ENCODE measurements at regions not wholly inside any gene's neighbourhood (a gene's known extent, or its start where the extent isn't known, plus 50 kb on each side); places are given as distances from the start of the nearest gene placed in this dataset.
A peak's percentile ranks its signal among the peaks of the same experiment; 100 is the strongest.

DNA sequence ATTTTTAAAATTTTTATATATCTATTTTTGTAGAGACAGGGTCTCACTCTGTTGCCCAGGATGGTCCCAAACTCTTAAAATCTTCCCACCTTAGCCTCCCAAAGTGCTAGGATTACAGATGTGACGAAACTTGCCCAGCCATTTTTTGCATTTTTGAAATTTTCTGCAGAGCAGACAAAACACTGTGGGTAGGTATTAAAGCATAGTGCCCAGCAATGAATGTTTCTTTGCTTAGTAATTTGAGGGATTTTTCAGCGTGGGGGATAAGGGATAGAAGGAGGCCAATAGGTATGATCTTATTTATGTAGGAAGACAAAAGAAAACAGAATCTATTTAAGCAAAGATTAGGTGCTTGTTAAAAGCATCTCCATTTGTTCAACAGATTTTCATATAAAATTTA lies 446.8 kb upstream of the DPH6 start:
- H3K4me1 ChIP-seq (replicated peaks in 1 of 2), result no peaks in the 10 kb centered on the region
- 42 to 100% (median 90%) methylated on average over 1 to 2 of the region's 2 CpGs for WGBS, 10 experiments
- no peak for ATAC-seq (replicated peaks in 6 of 8)

DNA sequence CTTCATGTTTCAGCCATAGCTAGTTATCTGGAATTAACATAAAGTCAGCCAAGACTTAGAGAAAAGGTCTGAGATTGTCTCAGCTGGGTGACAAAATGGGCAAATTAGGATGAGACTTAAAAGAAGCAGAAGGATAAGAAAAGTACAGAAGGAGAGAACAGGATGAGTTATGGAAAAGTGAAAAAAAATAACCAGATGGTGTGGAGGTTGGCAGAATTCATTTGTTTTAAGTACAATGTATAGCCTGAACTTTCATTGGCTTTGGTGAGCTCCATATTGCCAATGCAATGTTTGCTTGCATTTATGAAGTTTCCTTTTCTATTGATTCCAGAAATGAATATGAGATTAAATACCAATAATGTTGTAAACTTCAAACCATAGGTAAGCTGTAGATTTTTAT lies 447.2 kb upstream of the DPH6 start:
- no peak for ATAC-seq (replicated peaks in 6 of 8)
- in situ Hi-C loops (cut with MboI; ENCODE audit: low pct_unique_long_range_greater_than_20kb in 2 of 9, low sequenced_read_pairs in 9 of 9, unreplicated experiment in 9 of 9), result no loop called here
- Histone ChIP-seq H3K4me3 (no peak overlapping the region), H3K27ac (no peak overlapping the region), H3K4me1 (replicated peaks in 1 of 2) (no peaks in the 10 kb centered on the region)

More for the DNA sequence above, 446.8 kb upstream of the DPH6 start:
- in situ Hi-C loops (cut with MboI; ENCODE audit: low pct_unique_long_range_greater_than_20kb in 2 of 9, low sequenced_read_pairs in 9 of 9, unreplicated experiment in 9 of 9), result no loop called here
- no peak overlapping the region for H3K4me3 ChIP-seq
- H3K27ac ChIP-seq, result no peak overlapping the region

DNA sequence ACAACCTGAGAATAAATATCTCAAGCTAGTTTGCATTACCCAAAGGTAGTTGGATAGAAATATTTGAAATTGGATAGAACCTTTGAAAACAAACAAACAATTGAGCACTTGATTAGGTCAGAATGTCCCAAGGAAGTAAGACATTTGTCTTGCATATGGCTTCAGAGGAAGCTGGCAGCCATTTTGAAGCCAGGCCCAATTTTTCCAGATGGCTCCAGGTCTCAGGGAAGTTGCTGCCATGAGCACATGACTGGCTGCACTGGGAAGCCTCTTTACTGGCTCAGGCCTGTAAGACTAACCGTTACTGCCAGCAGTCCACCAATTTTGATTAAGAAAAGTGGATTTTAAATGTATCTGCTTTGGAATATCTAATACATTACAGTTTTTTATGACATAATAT lies 448.9 kb upstream of the DPH6 start:
- in situ Hi-C loops (cut with MboI; ENCODE audit: low pct_unique_long_range_greater_than_20kb in 2 of 9, low sequenced_read_pairs in 9 of 9, unreplicated experiment in 9 of 9), result no loop called here
- no peak for ATAC-seq (replicated peaks in 6 of 8)
- 20 to 100% (median 92%) methylated on average over 1 of the region's 1 CpG; no CpG with 5 or more reads in 2 of the 10 experiments for WGBS, 10 experiments
- Histone ChIP-seq H3K4me3 (no peak overlapping the region), H3K27ac (no peak overlapping the region), H3K4me1 (replicated peaks in 1 of 2) (peaks cover 3 to 13% of the 10 kb centered on the region in 2 donors)

DNA sequence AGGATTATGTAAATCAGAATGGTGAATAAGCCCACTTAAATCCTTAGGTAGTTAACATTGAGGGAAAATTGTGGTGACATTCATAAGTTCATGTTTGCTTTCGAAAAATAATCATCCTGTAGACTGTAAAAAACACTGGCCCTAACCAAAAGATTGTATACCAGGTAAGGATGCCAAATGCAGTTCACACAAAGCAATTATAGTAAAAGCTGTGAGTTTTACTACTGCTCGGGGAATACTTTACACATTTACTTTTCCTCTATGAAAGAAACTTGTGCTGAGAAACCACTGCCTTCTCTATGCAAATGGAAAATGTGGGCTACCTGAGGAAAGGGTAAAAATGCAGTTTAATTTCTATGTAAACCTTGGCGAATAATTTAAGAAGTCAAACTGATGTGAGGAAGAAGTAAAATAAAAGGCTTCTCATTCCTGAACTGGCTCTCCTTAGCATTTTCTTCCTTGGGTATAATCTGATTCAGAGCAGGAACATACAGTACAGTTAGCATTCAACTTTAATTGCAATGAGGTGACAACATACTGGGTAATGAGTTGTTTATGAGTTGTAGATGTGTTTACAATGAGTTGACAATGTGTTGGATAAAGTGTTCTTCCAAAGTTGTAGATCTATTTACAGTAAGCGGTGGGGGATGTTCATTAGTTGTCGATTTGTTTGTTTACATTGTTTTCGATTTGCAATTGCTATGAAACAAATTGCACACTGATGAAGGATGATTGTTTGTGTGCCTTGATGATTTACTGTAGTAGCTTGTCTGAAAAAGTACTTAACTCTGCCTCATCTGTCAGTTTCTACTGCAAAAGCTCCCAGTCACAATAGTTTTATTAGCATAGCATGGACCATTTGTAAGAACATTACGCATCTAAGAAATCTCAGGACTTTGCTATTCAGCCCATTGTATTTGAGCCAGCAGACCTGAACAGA lies 453.0 kb upstream of the DPH6 start:
- Histone ChIP-seq H3K4me3 (no peak overlapping the region), H3K27ac (no peak overlapping the region), H3K4me1 (replicated peaks in 1 of 2) (peaks cover 3 to 17% of the 10 kb centered on the region in 2 donors)
- ATAC-seq (replicated peaks in 6 of 8), result peak in 6 of 8 experiments; percentile 38 to 69 (median 56)
- 54 to 86% (median 67%) methylated on average over 4 to 7 of the region's 7 CpGs; no CpG with 5 or more reads in 1 of the 10 experiments for WGBS, 10 experiments
- in situ Hi-C loops (cut with MboI; ENCODE audit: low pct_unique_long_range_greater_than_20kb in 2 of 9, low sequenced_read_pairs in 9 of 9, unreplicated experiment in 9 of 9), result no loop called here

DNA sequence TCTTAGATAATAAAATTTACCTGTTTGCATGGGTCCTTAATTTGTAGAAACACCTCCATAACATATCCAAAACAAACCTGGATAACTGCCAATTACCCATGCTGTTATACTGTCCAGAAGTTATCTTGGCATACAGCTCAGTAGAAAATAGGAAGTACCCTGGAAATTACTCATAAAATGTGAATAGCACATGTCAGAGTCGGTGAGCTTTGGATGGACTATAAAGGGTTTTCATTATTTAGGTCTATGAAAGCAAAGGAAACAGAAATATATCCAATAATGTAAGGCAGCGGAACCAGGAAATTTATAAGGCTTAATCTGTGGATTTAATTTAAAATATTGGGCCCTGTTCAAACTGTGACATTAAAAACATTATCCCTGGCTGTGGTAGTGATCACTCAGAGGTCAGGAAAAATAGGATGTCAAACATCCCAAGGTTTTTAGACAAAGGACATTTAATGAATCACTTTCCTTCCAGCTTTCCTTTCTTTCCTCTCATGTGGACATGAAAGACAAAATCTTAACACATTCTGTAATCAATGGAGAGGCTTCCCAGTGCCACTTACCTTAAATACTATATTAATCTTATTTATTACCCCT lies 459.0 kb upstream of the DPH6 start:
- in situ Hi-C loops (cut with MboI; ENCODE audit: low pct_unique_long_range_greater_than_20kb in 2 of 9, low sequenced_read_pairs in 9 of 9, unreplicated experiment in 9 of 9), result no loop called here
- Histone ChIP-seq H3K4me3 (no peak overlapping the region), H3K27ac (no peak overlapping the region), H3K4me1 (replicated peaks in 1 of 2) (peaks cover 6 to 10% of the 10 kb centered on the region in 2 donors)
- 50 to 100% (median 89%) methylated on average over 1 to 2 of the region's 2 CpGs for WGBS, 10 experiments
- ATAC-seq (replicated peaks in 6 of 8), result no peak

DNA sequence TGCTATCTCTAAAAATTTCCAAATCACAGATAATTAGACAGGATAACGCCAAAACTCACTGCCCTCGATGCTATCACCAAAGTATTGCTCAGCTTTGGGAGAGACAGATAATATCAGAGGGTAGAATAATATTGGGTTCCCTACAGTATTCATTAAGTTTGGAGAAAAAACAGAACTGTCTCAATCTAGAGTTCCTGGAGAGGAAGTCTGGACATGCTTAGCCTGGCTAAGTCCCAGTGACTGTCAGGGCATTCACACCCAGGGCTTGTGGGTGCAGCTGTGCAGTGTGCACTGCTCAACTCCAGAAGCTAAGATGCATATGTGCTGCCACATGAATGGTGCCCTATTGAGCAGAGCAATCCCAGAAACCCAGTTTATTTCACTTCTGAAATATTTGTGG lies 459.6 kb upstream of the DPH6 start:
- ATAC-seq (replicated peaks in 6 of 8), result peak in 1 of 8 experiments; percentile 48
- H3K27ac ChIP-seq, result no peak overlapping the region
- in situ Hi-C loops (cut with MboI; ENCODE audit: low pct_unique_long_range_greater_than_20kb in 2 of 9, low sequenced_read_pairs in 9 of 9, unreplicated experiment in 9 of 9), result no loop called here
- H3K4me1 ChIP-seq (replicated peaks in 1 of 2), result peaks cover 6 to 10% of the 10 kb centered on the region in 2 donors
- no peak overlapping the region for H3K4me3 ChIP-seq
- 25 to 100% (median 80%) methylated on average over 1 to 2 of the region's 2 CpGs; no CpG with 5 or more reads in 3 of the 10 experiments for WGBS, 10 experiments

DNA sequence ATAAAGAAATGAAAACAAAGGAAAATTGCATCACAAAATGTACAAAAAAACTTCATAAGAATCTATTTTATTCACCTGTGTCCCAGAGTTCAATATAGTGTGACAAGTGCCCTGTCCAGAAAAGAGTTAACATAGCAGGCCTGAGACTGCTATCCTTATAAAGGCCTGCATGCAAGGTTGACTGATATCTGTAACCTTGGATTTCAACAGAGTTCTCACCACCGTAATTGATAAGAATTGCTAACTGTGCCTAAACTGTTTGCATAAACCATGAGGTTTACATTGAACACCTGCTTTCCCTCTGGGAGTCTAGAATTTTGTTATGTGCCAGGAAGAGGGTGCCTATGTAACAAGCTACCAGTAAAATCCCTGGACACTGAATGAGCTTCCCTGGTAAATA lies 461.7 kb upstream of the DPH6 start:
- no peak overlapping the region for H3K4me3 ChIP-seq
- H3K27ac ChIP-seq, result no peak overlapping the region
- in situ Hi-C loops (cut with MboI; ENCODE audit: low pct_unique_long_range_greater_than_20kb in 2 of 9, low sequenced_read_pairs in 9 of 9, unreplicated experiment in 9 of 9), result no loop called here
- 0 to 100% (median 80%) methylated on average over 1 of the region's 1 CpG; no CpG with 5 or more reads in 5 of the 10 experiments for WGBS, 10 experiments
- no peak for ATAC-seq (replicated peaks in 6 of 8)
- H3K4me1 ChIP-seq (replicated peaks in 1 of 2), result peaks cover 6% of the 10 kb centered on the region in 2 donors

DNA sequence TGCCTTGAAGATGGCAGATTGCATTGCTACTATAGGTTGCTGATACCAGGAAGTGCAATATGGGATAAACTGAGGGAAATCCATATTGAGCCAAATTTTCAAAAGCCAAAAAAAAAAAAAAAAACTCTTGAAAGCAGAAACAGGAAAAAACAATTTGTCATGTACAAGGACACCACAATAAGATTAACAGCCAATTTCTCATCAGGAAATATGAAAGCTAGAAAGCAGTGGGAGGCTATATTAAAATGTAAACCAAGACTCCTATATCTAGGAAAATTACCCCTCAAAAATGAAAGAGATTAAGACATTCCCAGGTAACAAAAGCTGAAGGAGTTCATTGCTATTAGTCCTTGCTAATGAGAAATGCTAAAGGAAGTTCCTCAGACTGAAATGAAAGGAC lies 462.8 kb upstream of the DPH6 start:
- no peak for ATAC-seq (replicated peaks in 6 of 8)
- in situ Hi-C loops (cut with MboI; ENCODE audit: low pct_unique_long_range_greater_than_20kb in 2 of 9, low sequenced_read_pairs in 9 of 9, unreplicated experiment in 9 of 9), result no loop called here
- peaks cover 6% of the 10 kb centered on the region in 2 donors for H3K4me1 ChIP-seq (replicated peaks in 1 of 2)
- no peak overlapping the region for H3K4me3 ChIP-seq
- no peak overlapping the region for H3K27ac ChIP-seq

DNA sequence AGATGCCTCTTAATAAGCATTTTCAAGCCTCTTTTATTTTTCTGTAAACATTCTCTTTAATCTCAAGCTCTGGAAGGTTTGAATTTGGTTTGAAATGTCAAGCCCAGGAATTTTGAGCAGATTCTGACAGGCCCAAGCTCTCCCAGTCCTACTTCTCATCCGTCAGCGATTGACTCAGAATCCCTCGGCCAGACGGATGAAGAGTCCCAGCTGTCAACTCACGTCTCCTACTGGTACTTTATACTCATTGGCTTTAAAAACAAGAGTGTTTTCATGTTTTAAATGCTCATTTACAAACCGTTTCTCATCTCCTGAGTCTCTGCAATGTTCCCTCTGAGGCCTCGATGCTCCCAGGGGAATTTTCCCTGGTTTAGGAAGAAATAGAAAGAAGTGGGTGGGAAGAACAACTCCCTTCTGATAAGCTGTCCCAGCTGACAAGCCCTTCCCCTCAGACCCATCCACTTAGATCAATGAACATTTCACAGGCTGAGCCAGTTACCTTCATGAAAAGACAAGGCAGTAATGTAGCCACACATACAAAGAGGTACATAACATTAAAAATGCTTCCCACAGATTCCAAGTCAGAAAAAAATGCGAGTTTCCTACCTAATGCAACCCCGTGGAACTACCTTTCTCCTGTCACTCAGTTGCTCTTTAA lies 478.2 kb upstream of the DPH6 start:
- in situ Hi-C loops (cut with MboI; ENCODE audit: low pct_unique_long_range_greater_than_20kb in 2 of 9, low sequenced_read_pairs in 9 of 9, unreplicated experiment in 9 of 9), result no loop called here
- 39 to 71% (median 57%) methylated on average over 1 to 9 of the region's 9 CpGs for WGBS, 10 experiments
- peak in 6 of 8 experiments; percentile 22 to 71 (median 64) for ATAC-seq (replicated peaks in 6 of 8)
- peak overlapping the region in 1 of 2 donors; percentile 16 for H3K27ac ChIP-seq
- no peak overlapping the region for H3K4me3 ChIP-seq
- peaks cover 11 to 20% of the 10 kb centered on the region in 2 donors for H3K4me1 ChIP-seq (replicated peaks in 1 of 2)

DNA sequence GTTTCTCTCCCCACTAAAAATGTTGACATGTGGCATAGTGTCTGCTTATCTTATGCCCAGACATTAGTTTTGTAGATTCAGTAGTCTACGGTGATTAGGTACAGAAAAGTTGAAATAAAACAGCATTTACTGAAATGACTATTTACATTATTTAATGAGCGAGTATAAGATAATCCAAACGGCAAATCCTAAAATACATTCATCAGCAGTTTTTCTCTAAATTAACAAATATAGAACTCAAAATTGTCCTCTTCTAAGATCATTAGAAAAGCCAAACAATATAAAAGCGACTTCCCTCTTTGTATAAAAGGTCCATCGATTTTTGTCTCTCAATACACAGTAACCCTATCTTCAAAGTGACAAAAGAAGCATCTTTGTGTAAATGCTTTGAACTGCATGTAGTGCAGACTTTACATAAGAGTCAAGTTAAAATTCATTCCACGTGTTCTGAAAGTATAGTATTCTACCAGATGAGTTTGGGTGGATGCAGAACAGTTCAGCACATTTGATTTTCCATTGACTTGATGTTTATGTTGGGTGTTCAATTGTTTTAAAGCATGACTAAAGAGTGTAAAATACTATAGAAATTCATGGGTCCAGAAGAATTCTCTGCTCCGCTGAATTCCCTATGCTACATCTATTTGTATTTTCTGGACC lies 480.8 kb upstream of the DPH6 start:
- H3K4me3 ChIP-seq, result no peak overlapping the region
- in situ Hi-C loops (cut with MboI; ENCODE audit: low pct_unique_long_range_greater_than_20kb in 2 of 9, low sequenced_read_pairs in 9 of 9, unreplicated experiment in 9 of 9), result no loop called here
- 45 to 90% (median 82%) methylated on average over 1 to 7 of the region's 7 CpGs for WGBS, 10 experiments
- ATAC-seq (replicated peaks in 6 of 8), result peak in 1 of 8 experiments; percentile 52
- peaks cover 11 to 20% of the 10 kb centered on the region in 2 donors for H3K4me1 ChIP-seq (replicated peaks in 1 of 2)
- H3K27ac ChIP-seq, result no peak overlapping the region

DNA sequence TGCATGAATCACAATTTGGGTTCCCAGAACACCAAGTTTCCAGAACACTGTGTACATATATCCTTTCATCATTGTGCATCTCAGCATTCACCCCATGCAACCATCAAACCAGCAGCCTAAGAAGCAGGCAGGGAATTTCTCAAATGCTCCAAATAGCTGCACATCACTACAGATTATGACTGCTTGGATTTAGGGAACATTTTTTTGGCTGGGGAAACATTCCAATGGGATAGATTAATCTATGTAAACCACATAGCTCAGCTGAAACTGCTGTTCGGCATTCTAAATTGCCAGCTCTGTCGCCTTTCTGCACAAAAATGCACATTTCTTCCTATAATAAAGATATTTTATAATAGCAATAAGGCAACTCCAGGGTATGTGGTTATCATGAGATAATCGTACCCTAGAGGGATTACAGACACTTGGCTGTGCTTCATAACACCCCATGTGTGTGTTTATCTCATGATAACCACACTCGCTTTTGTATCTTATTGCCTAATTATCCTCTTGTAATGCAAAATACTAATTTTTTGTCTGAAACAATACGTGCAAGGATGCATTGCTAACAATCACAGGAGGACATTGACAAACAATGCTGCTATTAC lies 483.7 kb upstream of the DPH6 start:
- Histone ChIP-seq H3K4me3 (no peak overlapping the region), H3K4me1 (replicated peaks in 1 of 2) (peaks cover 0 to 6% of the 10 kb centered on the region in 2 donors), H3K27ac (no peak overlapping the region)
- in situ Hi-C loops (cut with MboI; ENCODE audit: low pct_unique_long_range_greater_than_20kb in 2 of 9, low sequenced_read_pairs in 9 of 9, unreplicated experiment in 9 of 9), result no loop called here
- peak in 1 of 8 experiments; percentile 79 for ATAC-seq (replicated peaks in 6 of 8)
- WGBS, 10 experiments, result 0 to 94% (median 76%) methylated on average over 1 to 5 of the region's 5 CpGs; no CpG with 5 or more reads in 1 of the 10 experiments

DNA sequence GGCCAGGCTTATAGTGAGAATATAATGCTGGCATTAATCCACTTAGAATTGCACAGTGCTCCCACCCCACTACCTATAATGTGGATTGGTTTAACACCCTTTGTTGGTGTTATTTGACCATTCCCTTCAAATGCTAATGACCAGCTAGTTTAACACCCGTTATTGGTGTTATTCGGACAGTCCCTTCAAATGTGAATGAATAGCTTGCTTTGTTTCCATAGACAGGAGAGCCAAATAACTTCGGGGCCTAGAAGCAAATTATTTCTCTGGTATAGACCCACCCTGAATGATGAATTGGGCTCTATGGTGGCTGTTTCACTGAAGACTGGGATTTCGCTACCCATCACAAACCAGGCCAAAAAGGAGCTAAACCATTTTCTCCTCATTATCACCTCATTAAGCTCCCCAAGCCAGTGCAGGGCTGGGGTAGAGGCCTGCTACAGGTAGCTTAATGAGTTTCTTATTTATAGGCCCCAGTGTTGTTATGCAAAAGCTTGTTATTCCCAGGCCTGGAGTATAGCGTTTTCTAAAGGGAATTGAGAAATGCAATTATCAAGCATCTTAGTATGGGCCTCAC lies 494.1 kb upstream of the DPH6 start:
- no peak for ATAC-seq (replicated peaks in 6 of 8)
- H3K27ac ChIP-seq, result no peak overlapping the region
- peaks cover 3 to 6% of the 10 kb centered on the region in 2 donors for H3K4me1 ChIP-seq (replicated peaks in 1 of 2)
- WGBS, 10 experiments, result 20 to 92% (median 45%) methylated on average over 1 to 5 of the region's 5 CpGs; no CpG with 5 or more reads in 1 of the 10 experiments
- in situ Hi-C loops (cut with MboI; ENCODE audit: low pct_unique_long_range_greater_than_20kb in 2 of 9, low sequenced_read_pairs in 9 of 9, unreplicated experiment in 9 of 9), result no loop called here
- no peak overlapping the region for H3K4me3 ChIP-seq
